SK-N-DZ (cell line): ENCODE measurements at regions not wholly inside any gene's neighbourhood (a gene's known extent, or its start where the extent isn't known, plus 50 kb on each side); places are given as distances from the start of the nearest gene placed in this dataset.
A peak's percentile ranks its signal among the peaks of the same experiment; 100 is the strongest.
"Not testable (repeated sequence)": the region's sequence is repeated elsewhere in the genome, so short reads cannot be mapped to it uniquely, and the experiment has no call there.

ENCODE experiments used
- DNase-seq: peaks from one replicate; pipeline ENCODE4 v3.0.0-alpha.2; 2015; ENCODE audit warnings: low spot score

GRCh38 chr15:59833366-59833765, 144.2 kb upstream of the BNIP2 start:
- no peak for DNase-seq

GRCh38 chr15:59830873-59831272, 141.8 kb upstream of the BNIP2 start:
- DNase-seq: no peak

GRCh38 chr15:59830098-59830497, 141.0 kb upstream of the BNIP2 start:
- no peak for DNase-seq

- DNase-seq: no peak
Measured at GRCh38 chr15:59828861-59829260, 139.7 kb upstream of the BNIP2 start.

- DNase-seq: no peak
Measured at GRCh38 chr15:59828263-59828662, 139.1 kb upstream of the BNIP2 start.

GRCh38 chr15:59825901-59826300, 136.8 kb upstream of the BNIP2 start:
- DNase-seq: no peak

GRCh38 chr15:59821286-59821685, 132.2 kb upstream of the BNIP2 start:
- no peak for DNase-seq

GRCh38 chr15:59819092-59819491, 130.0 kb upstream of the BNIP2 start:
- DNase-seq: no peak

GRCh38 chr15:59818336-59818735, 129.2 kb upstream of the BNIP2 start:
- no peak for DNase-seq

- DNase-seq: no peak
Measured at GRCh38 chr15:59817834-59818233, 128.7 kb upstream of the BNIP2 start.

GRCh38 chr15:59817053-59817452, 127.9 kb upstream of the BNIP2 start:
- no peak for DNase-seq

- peak; percentile 6 for DNase-seq
Measured at GRCh38 chr15:59814409-59814808, 125.3 kb upstream of the BNIP2 start.

- DNase-seq: no peak
Measured at GRCh38 chr15:59812889-59813288, 123.8 kb upstream of the BNIP2 start.

GRCh38 chr15:59812250-59812870, 123.2 kb upstream of the BNIP2 start:
- DNase-seq: no peak

GRCh38 chr15:59803293-59803966, 114.3 kb upstream of the BNIP2 start:
- DNase-seq: not testable (repeated sequence)

GRCh38 chr15:59801649-59802048, 112.5 kb upstream of the BNIP2 start:
- DNase-seq: no peak

- no peak for DNase-seq
Measured at GRCh38 chr15:59798605-59798917, 109.4 kb upstream of the BNIP2 start.

GRCh38 chr15:59797756-59798604, 108.9 kb upstream of the BNIP2 start:
- DNase-seq: no peak

GRCh38 chr15:59794229-59794886, 105.2 kb upstream of the BNIP2 start:
- DNase-seq: no peak

GRCh38 chr15:59792359-59792758, 103.2 kb upstream of the BNIP2 start:
- no peak for DNase-seq

GRCh38 chr15:59791755-59792154, 102.6 kb upstream of the BNIP2 start:
- no peak for DNase-seq

GRCh38 chr15:59791079-59791478, 102.0 kb upstream of the BNIP2 start:
- DNase-seq: no peak
